HepG2 (cell line): ENCODE measurements at regions not wholly inside any gene's neighbourhood (a gene's known extent, or its start where the extent isn't known, plus 50 kb on each side); places are given as distances from the start of the nearest gene placed in this dataset.
A peak's percentile ranks its signal among the peaks of the same experiment; 100 is the strongest.

Experiments used
- ATAC-seq: fragments of 200-7000 bp; cut with Tn5 transposase; 3 replicates; pipeline ENCODE4 v1.9.1; 2020; ENCODE audit warnings: mild to moderate bottlenecking, moderate library complexity
- BruUV-seq: library from RNA; stranded (reverse); fragments of 400-500 nt; replicated peaks from 2 replicates; lab custom pipeline; 2021; lab: Mats Ljungman, UMichigan
- CTCF ChIA-PET: fragments of 300-600 bp; formaldehyde crosslinking; extraction: SDS; loops from one replicate; lab custom pipeline; 2021; ENCODE audit warnings: low total read pairs, inconsistent platforms, low intra/inter-chr PET ratio; lab: Yijun Ruan, JAX
- POLR2A ChIA-PET: fragments of 350-600 bp; sonication (Branson Sonifier 250); formaldehyde crosslinking; loops from one replicate; lab custom pipeline; 2020; ENCODE audit warnings: antibody characterized with exemption, inconsistent platforms; lab: Yijun Ruan, JAX
- DNase-seq: peaks from one replicate; pipeline ENCODE4 v3.0.0-alpha.2; 2015; ENCODE audit warnings: low spot score
- FAIRE-seq: peaks from 3 replicates; lab custom pipeline; 2011; peaks lifted over from hg19 to GRCh38; lab: Jason Lieb, UNC
- H2AFZ ChIP-seq: one replicate; pipeline ENCODE4 v1.6.1; 2011; ENCODE audit warnings: low read length, inconsistent platforms
- H3K27ac ChIP-seq: fragments of 300-600 bp; 3 replicates; pipeline ENCODE4 v1.8.0; 2011; ENCODE audit warnings: mixed run types, mild to moderate bottlenecking, mixed read lengths, low read length, inconsistent platforms; ENCODE audit not compliant: insufficient read depth; ENCODE audit errors: extremely low read length
- H3K27me3 ChIP-seq, 2 experiments: fragments of 200-600 bp in 1 of 2; 2 replicates in 1 of 2; 3 replicates in 1 of 2; pipeline versions ENCODE4 v1.6.0 to v1.8.0; 2011; ENCODE audit warnings: low read length in 2 of 2, mild to moderate bottlenecking in 2 of 2, moderate library complexity in 2 of 2, inconsistent platforms in 1 of 2; ENCODE audit not compliant: insufficient read depth in 2 of 2, control insufficient read depth in 1 of 2
- H3K36me3 ChIP-seq, 2 experiments: fragments of 200-600 bp in 1 of 2; replicated peaks in 1 of 2; 2 replicates in 1 of 2; 3 replicates in 1 of 2; pipeline versions ENCODE4 v1.5.1 to v1.8.0; 2011; ENCODE audit warnings: low read length in 2 of 2, inconsistent platforms in 1 of 2; ENCODE audit not compliant: insufficient read depth in 2 of 2, control insufficient read depth in 1 of 2
- H3K4me1 ChIP-seq: 2 replicates; pipeline ENCODE4 v1.5.1; 2012; ENCODE audit warnings: low read length, inconsistent platforms; ENCODE audit not compliant: insufficient read depth
- H3K4me2 ChIP-seq: 2 replicates; pipeline ENCODE4 v1.6.0; 2011; ENCODE audit warnings: low read depth, low read length, inconsistent platforms
- H3K4me3 ChIP-seq, 3 experiments: fragments of 200-600 bp in 1 of 3; sonication (generic), shearing (Covaris generic) in 1 of 3; replicated peaks in 1 of 3; 2 replicates each; pipeline ENCODE4 v1.5.1; 2011 to 2016; ENCODE audit warnings: low read length in 3 of 3, inconsistent platforms in 2 of 3, low read depth in 2 of 3, mild to moderate bottlenecking in 2 of 3, control low read depth in 1 of 3, mixed read lengths in 1 of 3; ENCODE audit not compliant: insufficient read depth in 1 of 3
- H3K79me2 ChIP-seq: one replicate; pipeline ENCODE4 v1.6.1; 2011; ENCODE audit warnings: low read length, inconsistent platforms; ENCODE audit not compliant: insufficient read depth
- H3K9ac ChIP-seq: 2 replicates; pipeline ENCODE4 v1.6.0; 2011; ENCODE audit warnings: mild to moderate bottlenecking, low read depth, low read length, inconsistent platforms; ENCODE audit not compliant: insufficient read depth
- H3K9me3 ChIP-seq: 2 replicates; pipeline ENCODE4 v1.5.1; 2012; ENCODE audit warnings: mild to moderate bottlenecking, low read length
- H4K20me1 ChIP-seq: 2 replicates; pipeline ENCODE4 v1.6.0; 2011; ENCODE audit warnings: inconsistent platforms, mild to moderate bottlenecking, low read length, moderate library complexity; ENCODE audit not compliant: insufficient read depth
- NFIB ChIP-seq: sonication (generic); formaldehyde crosslinking; IDR thresholded peaks from 2 replicates; pipeline ENCODE4 v1.9.0; 2021; ENCODE audit warnings: missing genetic modification reagents, mild to moderate bottlenecking, borderline replicate concordance
- NR2F6 ChIP-seq, 2 experiments: IDR thresholded peaks; 2 replicates each; pipeline ENCODE4 v1.6.1; 2016; ENCODE audit warnings: antibody characterized with exemption in 1 of 2, mild to moderate bottlenecking in 1 of 2
- WGBS: methylation state at CpG from one replicate; pipeline ENCODE4 v1.1.6; 2017; ENCODE audit warnings: low lambda C conversion rate; 5-methylcytosine and 5-hydroxymethylcytosine counted together
- in situ Hi-C: cut with HindIII; loops from 2 replicates; pipeline ENCODE4 v1.10.0; 2017; ENCODE audit warnings: low pct_unique_long_range_greater_than_20kb; ENCODE audit not compliant: extremely low pct_ligation_motif_present
- intact Hi-C: fragments of 100-400 bp; cut with micrococcal nuclease; formaldehyde crosslinking; loops from one replicate; pipeline ENCODE4 v1.10.0; 2022; ENCODE audit not compliant: unreplicated experiment
- TF ChIP-seq, protein P1 (sequence below), 2 experiments: sonication (generic) in 1 of 2; formaldehyde crosslinking in 1 of 2; IDR thresholded peaks; 2 replicates each; pipeline versions ENCODE4 v1.4.0 to v1.6.1; 2016 to 2020; ENCODE audit warnings: borderline replicate concordance in 1 of 2, low read depth in 1 of 2, mild to moderate bottlenecking in 1 of 2, missing genetic modification reagents in 1 of 2

DNA sequence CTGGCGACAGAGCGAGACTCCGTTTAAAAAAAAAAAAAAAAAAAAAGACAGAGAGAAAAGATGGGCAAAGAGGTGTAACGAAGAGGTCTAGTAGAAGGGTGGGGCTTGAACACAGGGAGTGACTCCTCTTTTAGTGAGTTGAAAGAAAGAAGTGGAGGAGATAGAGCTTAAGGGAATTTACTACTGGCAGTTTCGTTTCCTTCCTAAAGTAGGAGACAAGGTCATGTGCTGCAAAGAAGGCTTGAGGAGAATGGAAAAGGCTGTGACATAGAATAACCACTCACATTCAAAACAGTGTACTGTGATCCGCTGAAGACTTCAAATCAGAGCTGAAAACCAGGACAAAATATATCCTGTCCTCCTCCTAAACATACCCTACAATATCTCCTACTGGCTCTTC is 63.8 kb upstream of the EIF2S2 start:
- no peak for TF ChIP-seq NFIB (CRISPR knock-in tag)
- TF ChIP-seq, protein P1, sequence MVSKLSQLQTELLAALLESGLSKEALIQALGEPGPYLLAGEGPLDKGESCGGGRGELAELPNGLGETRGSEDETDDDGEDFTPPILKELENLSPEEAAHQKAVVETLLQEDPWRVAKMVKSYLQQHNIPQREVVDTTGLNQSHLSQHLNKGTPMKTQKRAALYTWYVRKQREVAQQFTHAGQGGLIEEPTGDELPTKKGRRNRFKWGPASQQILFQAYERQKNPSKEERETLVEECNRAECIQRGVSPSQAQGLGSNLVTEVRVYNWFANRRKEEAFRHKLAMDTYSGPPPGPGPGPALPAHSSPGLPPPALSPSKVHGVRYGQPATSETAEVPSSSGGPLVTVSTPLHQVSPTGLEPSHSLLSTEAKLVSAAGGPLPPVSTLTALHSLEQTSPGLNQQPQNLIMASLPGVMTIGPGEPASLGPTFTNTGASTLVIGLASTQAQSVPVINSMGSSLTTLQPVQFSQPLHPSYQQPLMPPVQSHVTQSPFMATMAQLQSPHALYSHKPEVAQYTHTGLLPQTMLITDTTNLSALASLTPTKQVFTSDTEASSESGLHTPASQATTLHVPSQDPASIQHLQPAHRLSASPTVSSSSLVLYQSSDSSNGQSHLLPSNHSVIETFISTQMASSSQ (IDR thresholded peaks at IDR 0.05; ENCODE audit: low read depth) = no peak
- TF ChIP-seq, protein P1 (CRISPR knock-in tag; IDR thresholded peaks at IDR 0.05; ENCODE audit: borderline replicate concordance) = no peak
- no peak for TF ChIP-seq NR2F6 (IDR thresholded peaks at IDR 0.05)
- 0 out of 2 replicates have a peak, but pooled peaks have one; percentile 2 for TF ChIP-seq NR2F6 (CRISPR knock-in tag; IDR thresholded peaks at IDR 0.05)
- intact Hi-C loops (no loop called here), in situ Hi-C loops (no loop called here)
- H3K9ac ChIP-seq = no peak overlapping the region
- no TSS peak for BruUV-seq
- H3K9me3 ChIP-seq = no peaks in the 10 kb centered on the region
- ATAC-seq (no peak), DNase-seq (no peak), FAIRE-seq (no peak)
- no peak overlapping the region for H2AFZ ChIP-seq
- H3K4me3 ChIP-seq = no peak overlapping the region
- no peaks in the 10 kb centered on the region for H4K20me1 ChIP-seq
- H3K27ac ChIP-seq = no peak overlapping the region
- no peaks in the 10 kb centered on the region for H3K79me2 ChIP-seq
- H3K4me2 ChIP-seq = peak overlapping the region; percentile 18; the same call in 1 of the 2 replicates
- CTCF ChIA-PET = no interaction called here
- H3K27me3 ChIP-seq = peaks cover 2 to 25% of the 10 kb centered on the region in 2 experiments; a peak in 4 of 5 replicates
- no peaks in the 10 kb centered on the region for H3K36me3 ChIP-seq
- POLR2A ChIA-PET = no interaction called here
- 0 out of 2 replicates have a peak, but pooled peaks cover 14% of the 10 kb centered on the region for H3K4me1 ChIP-seq
- 15% methylated on average over 6 of the region's 6 CpGs for WGBS
